Stimulated activated CD4-positive, alpha-beta T cell treated with anti-CD3 and anti-CD28 coated beads, Interleukin-2, amount 100 ng/mL, for 24 hours (primary cell): ENCODE measurements at regions not wholly inside any gene's neighbourhood (a gene's known extent, or its start where the extent isn't known, plus 50 kb on each side); places are given as distances from the start of the nearest gene placed in this dataset.

Experiments used
- DNase-seq, 2 donors: peaks; one replicate each; pipeline ENCODE4 v3.0.0-alpha.2; 2020

DNA sequence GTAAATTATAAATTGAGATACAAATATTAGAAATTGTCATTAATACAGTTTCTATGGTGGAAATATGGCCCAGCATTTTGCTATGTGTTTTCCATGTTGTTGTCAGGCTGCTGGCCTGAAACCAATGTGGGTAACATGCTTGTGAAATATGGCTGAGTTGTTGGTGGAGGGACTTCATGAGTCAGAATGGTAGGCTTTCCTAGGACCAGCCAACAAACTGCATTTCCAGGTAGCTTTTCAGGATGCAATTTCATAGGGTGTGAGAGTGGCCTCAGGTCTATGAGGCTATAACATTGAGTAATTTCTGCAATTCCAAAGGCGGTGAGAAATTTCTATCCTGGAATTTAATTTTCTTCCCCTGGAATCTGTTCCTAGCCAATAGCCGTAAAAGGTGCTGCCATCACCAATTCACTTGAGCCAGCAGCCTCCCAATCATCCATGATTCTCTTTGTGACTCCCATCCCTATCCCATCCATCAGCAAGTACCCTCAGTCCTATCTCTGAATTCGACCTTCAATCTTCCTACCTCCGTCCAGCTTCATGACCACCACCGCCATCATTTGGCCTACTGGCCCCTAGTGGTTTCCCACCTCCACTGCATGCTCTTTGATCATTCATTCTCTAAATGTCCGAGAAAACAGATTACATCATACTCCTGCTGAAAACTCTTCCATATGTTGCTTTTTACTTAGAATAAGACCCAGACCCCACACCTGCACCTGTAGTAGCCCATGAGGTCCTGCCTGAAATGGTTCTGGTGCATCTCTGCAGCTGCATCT lies 276.6 kb upstream of the CFAP20DC start:
- no peak for DNase-seq

DNA sequence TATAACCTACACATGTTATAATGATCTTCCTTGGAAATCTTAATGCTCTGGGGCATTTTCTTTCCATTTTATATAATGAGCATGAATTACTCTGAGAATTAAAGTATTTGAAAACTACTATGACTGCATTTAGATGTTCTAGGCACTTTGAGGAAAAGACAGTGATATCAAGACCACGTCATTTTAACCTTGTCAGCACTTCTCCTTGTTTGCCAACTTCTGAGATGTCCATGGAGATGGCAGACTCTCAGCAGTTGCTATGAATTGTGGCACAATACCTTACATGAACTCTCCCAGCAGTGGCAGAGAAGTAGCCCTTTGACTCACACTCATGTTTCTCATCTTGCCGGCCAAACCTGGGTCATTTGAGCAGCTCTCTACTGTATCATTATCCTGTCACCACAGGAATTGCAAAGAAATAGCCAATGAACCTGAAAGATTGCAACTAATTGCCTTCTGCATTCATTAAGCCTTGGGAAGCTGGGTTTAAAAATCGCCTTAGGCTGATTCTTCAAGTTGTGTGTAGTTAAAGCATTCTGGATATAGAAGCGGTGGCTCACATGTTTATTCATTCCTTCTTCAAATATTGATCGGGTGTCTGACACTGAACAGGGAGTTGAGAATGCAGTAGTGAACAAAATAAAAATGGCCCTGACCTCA lies 272.2 kb upstream of the CFAP20DC start:
- DNase-seq, result no peak

DNA sequence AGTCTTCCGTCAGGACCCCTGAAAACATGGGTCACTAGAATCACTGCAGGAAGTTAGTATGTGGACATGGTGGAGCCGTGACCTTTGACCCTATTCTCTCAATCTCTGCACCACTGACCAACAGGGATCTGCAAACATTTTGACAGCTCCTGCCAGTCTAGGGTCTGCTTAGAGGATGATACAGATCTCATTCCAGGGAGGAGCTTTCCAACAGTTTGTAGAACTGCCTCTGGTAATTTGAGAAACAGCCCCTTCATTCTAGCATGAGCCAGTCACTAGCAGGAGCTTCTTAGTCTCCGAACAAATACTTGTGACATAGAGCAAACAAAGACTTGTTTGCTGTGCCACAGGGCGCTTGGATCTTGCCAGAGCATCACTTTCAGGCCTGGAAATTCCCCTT lies 270.3 kb upstream of the CFAP20DC start:
- DNase-seq, result no peak

DNA sequence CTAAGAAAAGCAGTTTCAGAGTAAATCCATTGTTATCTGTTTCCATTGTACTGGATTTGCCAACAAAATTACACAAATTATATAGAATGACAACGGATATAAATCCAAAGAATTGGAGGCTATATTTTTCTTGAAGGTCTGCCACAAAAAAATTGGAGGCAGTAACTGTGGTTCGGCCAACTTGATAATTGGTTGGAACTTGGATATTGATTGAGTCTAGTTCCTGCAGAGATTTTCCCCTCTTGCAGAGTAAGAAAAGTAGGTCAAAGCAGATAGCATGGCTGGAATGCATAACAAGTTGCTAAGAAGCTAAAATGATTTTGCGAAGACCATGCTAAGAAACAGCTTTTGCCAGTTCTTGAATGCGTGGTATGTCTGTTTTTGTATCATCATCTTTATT lies 269.6 kb upstream of the CFAP20DC start:
- DNase-seq, result no peak

DNA sequence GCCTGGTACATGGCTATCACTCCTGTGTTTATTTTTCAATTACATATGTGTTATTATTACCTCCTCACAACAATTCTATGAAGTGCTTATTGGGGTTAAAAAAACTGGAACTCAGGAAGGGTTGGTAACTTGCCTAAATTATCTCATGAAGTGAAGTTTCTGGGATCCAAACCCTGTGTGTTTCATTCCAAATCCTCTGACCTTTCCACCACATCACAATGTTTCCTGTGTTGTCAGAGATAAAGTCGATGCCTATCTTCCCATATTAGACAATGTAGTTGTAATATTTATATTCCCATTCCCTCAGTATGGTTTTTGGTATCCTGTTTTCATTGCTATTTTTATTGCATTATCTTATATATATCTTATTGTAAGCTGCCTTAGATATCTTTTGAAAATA lies 269.1 kb upstream of the CFAP20DC start:
- no peak for DNase-seq

DNA sequence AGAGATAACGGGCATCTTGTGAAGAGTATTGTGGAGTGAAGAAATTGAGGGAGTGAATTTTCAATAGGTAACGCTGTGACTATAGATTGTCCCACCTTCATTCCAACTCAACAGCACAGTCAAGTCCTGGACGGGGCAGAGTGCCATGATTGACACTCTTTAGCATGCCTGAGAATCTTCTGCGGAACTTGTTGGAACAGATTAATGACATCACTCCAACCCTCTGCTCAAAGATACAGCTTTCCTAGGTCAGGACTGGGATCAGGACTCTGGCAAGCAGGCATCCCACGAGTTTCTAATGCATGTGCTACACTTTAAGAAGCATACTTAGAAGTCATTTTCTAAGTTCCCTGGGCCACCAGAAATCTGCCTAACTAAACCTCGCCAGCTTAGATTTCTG lies 267.6 kb upstream of the CFAP20DC start:
- DNase-seq, result no peak

DNA sequence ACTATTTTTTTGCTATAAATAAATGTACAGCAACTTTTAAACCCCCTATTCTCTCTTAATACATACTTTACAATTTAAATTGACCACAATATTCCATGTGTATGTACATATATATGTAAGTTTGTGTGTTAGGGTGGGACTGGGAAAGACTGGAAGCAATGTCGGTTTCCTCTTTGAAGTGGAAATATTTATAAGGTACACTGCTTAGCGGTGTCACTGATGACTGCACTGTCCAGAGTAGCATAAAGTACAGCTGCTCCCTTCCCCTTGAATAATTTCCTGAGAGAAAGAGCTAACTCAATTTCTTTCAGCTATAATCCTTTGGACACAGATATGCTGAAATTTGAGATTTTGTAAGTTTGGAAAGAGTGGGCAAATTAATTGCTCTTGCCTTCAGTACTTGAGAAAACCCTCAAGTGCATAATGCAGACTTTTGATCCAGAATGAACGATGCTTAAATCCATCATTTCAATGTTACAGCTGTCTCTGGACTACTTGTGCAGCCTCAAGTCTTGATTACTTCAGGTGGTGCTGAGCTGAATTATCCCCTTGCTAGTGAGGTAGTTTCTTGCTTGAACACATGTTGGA lies 267.0 kb upstream of the CFAP20DC start:
- DNase-seq, result no peak

DNA sequence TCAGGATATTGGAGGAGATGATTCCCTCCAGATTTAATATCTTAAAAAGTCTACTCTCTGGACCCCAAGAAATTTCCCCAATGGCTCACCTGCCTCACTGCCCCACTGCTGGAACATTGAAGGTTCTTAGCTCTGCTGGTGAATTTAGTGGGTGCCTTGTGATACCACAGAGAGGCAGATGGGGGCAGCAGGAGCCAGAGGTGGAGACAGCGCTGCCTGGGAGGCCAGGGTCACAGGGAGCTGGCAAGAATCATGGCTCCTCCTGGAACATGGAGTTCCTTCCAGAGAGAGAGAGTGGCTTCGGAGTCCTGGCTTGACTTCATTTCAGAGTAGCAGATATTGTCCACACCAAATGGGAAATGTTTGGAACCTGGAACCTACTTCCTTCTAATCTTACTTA lies 263.5 kb upstream of the CFAP20DC start:
- DNase-seq, result peak; percentile 55 to 63

DNA sequence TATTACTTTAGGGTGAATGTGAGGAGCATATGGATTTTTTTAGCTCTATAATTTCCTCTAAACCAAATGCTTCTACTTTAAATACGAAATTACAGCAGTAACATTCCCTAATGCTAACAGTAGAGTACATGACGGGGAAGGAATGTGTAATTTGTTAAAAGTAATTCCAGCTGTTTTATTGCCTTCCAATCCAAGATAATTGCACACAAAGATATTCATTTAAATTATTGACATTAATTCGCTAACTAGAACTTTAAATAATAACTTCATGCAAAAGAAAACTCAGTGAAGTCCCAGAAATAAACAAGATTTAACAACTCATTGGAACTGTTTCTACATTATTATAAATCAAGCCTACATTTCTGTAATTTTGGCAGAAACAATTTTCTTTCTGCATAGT lies 261.4 kb upstream of the CFAP20DC start:
- no peak for DNase-seq

DNA sequence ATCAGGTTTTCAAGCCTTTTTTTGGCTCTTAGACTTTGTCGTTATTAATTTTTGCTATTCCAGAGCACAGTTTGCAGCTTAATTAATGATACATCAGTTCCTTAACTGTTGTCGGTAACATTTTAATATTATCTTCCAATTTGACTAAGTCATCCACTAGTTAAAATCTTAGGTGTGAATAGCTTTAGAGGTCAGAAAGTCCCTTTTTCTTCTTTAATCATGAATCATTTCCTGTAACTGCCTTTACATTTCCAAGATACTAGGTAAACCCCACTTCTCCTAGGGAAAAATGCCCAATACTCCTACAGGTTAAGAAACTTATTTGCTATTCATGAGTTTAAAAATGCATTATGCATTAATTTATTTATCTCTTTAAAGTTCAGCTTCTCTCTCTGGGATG lies 260.9 kb upstream of the CFAP20DC start:
- DNase-seq, result no peak

DNA sequence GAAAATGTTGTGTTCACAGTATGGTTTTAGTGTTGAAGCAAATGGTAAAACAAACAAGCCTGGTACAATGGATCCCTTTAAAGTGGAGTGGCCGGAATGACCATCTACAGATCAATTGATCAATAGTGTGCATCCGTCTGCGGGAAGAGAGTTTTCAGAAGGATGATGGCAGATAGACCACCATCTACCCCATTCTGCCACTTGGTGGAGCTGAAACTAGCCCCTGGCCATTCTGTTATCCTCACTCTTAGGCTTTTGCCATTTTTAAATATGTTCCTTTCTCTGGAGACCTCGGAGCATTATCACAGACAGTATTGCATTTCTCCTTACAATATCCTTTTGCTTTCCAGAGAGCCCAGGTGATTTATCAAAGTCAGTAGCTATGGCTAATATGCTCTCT lies 258.9 kb upstream of the CFAP20DC start:
- DNase-seq, result no peak

DNA sequence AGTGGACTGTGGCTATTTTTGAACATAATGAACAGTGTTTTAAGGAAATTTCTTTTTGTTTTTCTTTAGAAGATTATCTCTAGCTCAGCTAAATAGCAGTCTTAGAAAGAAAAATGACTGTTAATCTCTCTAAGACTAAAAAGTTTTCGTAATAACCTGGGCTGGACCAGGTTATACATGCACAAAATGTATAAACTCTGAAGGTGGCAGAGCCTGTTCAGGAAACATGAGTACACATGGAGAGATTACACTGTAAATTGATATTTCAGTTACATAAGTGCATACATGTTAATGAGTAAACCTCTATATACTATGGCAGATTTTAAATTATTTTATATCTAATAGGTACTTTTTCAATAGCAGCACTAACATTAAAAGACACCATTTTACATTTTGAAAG lies 258.2 kb upstream of the CFAP20DC start:
- no peak for DNase-seq

DNA sequence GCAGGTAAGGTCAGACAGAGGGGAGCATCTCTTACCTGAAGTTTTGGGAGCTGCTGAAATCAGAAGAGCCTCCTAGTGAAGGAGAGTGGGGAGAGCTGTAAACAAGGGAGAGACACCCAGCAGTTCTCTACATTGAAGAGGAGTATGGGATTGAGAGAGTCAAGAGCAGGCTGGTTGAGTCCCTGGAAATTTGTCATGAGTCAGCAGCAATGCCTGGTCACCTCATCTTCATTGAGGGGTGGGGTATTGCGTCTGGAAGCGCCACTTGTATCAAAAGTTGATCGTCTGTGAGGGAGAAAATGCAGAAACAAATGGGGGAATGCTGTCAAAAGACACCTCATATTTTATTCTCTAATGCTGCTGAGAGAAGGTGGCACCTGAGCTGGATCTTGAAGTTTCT lies 256.6 kb upstream of the CFAP20DC start:
- DNase-seq, result no peak

DNA sequence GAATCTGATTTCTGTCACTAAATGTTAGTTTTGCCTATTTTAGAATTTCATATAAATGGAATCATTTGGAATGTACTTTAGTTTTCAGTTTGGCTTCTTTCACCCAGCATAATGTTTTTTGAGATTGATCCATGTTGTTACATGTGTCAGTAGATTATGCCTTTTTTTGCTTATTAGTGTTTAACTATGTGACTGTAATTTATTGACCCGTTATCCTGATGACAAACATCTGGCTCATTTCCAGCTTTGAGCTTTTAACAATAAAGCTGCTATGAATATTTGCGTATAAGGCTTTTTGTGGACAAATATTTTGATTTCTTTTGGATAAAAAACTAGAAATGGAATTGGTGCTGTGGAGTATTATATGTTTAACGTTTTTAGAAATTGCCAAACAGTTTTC lies 254.5 kb upstream of the CFAP20DC start:
- no peak for DNase-seq

DNA sequence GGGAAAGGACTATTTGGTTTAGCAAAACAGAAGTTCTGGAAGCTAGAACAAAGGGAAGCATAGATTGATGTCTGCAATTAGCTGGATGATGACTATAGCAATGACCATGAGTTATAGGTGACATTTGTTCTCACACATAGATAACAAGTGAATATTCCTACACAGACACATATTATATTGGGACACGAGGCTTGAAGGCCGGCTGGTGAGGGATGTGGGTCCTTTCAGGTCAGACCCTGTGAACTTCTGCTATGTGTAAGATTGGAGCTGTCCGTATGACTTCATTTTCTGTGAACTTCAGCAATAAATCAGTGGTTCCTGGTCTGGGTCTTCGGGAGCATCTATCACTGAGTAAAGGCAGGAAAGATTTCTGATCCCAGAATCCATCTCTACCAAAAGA lies 253.6 kb upstream of the CFAP20DC start:
- no peak for DNase-seq

DNA sequence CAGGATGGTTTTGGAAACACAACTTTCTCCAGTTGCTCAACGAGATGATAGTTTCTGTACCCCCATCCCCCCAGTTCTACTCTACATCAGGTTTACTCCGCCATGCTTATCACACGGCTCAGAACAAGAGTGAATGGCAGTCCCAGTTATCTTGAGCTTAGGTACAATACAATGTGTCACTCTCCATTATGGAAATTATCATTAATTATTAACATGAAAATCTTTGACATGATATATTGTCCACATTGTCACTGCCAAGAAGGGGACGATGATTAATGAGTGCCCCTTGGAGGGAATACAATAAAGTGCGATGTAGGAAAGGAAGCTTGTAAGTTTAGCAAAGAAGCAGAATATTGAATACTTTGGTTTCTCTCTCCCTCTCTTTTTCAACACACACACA lies 252.6 kb upstream of the CFAP20DC start:
- no peak for DNase-seq

DNA sequence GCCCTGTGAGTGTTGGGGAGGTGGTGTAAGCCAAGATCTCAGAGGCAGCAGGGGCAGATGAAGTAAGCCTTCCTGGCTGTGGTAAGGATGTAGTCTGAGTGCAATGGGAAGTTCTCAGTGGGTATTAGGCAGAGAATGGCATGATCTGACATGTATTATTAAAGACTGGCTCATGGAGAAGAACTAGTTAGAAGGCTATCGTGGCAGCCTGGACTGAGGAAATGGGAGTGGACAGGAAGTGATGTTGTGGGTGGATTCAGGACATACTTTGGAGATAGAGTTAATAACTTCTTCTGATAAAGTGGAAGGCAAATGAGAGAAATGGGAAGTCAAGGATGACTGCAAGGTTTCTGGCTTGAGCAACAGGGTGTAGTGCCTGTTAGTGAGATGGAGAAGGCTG lies 250.9 kb upstream of the CFAP20DC start:
- DNase-seq, result no peak

DNA sequence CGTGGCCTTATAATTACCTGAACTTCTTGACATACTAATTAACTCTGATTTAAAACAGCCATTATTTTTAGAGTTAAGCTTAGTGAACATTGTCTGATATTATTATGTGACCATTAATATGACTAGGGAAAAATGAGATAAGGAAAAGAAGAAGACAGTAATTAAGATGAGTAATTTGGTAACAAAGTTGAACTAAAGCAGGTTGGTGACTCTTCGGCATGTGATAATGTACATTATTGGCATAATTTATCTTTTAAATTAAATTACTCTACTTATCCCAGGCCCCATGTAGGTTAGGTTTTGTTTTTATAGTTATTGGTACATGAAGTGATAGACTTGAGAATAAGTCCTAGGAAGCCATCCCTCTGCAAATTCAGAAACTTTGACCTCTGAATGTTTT lies 249.7 kb upstream of the CFAP20DC start:
- DNase-seq, result no peak

DNA sequence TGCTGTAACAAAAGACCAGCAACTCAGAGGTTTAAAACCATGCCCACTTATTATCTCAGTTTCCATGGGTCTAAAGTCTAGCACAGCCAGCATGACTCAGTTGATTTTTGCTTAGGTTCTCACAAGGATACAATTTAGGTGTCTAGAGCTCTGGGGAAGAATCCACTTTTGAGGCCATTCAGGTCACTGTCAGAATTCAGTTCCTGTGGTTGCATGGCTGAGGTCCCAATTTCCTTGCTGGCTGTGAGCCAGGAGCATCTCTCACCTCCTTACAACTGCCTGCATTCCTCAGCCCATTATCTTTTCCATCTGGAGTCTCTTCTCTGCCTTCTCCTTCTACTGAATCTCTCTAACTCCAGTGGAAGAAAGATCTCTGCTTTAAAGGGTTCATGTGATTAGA lies 240.5 kb upstream of the CFAP20DC start:
- no peak for DNase-seq

DNA sequence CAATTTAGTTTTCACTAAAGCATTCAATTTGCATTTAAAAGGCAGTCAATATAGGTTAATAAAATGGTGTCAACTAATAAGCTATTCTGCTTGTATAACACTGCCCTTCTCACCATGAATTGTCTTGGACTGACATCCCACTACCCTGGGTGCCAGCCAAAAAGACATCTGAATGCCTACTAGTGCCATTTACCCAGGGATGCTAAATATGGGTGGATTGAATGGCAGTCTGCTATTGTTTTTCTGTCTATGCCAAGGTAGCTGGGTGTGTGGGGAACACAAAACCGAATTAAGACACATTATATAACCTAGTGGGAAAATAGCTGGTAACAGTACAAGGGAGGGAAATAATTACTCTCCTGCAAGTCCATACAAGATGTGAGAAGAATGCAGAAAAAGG lies 240.0 kb upstream of the CFAP20DC start:
- no peak for DNase-seq

DNA sequence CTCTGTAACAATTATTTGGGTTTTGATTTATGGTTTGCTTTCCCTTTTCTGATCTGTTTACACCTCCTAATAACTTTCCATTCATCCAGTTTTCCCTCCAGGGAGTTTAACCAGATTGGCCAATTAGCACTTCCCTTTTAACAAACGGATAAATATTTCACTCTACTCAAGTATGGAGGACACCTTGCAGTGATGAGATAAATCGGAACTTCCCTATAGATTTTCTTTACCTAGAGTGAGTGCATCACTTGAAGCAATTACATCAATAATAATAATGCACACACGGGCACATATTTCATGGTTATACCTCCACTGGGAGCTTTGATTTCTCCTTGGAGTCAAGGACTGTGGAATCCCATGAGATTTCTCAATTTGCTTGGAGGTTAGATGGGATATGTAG lies 239.1 kb upstream of the CFAP20DC start:
- no peak for DNase-seq

DNA sequence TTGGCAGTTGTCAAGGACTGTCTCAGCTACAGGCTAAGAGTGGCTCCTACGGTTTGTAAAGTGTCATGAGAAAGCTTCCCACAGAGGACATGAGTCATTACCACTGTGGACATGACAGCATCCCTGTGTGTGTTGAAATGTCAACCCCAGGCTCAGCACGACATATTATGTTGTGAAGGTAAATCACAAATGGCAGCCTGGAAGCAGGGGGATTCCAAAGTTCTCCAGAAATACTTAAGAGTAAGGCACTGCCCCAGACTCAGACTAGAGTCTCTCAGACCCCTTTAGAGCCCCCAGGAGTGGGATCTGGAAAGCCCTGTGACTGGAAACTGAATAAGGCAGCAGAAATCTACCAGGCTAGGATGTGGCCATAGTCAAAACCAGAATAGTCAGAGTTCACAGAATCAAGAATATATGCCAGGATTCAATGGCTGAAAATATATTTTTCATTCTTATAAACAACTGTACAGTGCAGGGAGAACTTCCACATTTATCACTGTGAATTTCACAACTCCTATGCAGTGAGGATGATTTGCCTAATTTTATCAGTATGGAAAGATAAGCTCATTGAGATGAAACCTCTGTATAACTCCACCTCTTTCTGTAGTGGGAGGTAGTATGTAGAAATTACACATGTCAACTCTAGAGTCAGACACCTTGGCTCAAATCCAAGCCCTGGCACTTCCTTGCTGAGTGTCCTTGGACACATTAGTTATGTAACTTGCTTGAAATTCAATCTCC lies 237.1 kb upstream of the CFAP20DC start:
- peak; percentile 21 to 41 for DNase-seq

DNA sequence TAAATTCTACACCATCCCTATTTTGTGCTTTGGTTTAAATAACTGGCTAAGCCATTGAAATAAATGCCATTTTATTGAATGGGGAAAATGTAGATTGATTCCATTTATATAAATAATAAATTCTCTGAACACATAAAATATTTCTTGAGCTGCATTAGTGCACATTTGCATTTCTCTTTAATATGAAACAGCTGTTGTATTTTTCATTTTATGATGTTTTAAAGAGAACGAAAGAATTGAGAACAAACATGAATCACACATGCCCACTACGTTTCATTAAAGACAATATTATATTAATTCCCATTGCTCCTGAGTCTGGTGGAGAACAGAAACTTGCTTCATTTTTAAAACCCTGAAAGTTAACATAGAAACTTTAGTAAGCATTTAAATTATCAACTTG lies 235.7 kb upstream of the CFAP20DC start:
- DNase-seq, result no peak

DNA sequence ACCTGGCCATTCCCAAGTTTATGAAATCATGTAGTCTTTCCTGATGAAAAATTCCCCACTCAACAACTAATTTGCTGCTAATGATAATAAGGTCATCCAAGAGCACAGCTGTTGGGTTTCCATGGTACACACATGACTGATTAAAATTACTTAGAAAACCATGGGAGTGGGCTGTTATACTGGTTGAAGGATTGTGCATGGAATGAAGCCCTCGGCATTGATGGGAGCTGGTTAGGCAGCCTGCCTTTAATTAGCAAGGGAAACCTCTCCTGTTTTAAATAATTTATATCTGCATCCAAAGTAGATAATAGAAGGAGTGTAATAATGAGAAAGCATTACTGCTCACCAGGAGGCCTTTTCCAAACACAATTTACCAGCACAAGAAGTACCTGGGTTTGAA lies 235.1 kb upstream of the CFAP20DC start:
- DNase-seq, result no peak
